H9 (cell line): ENCODE measurements at regions not wholly inside any gene's neighbourhood (a gene's known extent, or its start where the extent isn't known, plus 50 kb on each side); places are given as distances from the start of the nearest gene placed in this dataset.

Source experiments
- DNase-seq: peaks from one replicate; pipeline ENCODE4 v3.0.0-alpha.2; 2017
- H2AFZ ChIP-seq: one replicate; pipeline ENCODE4 v1.6.1; 2013; ENCODE audit warnings: mild to moderate bottlenecking, low read length, control low read depth, moderate library complexity
- H2AK5ac ChIP-seq: 2 replicates; pipeline ENCODE4 v1.6.1; 2013; ENCODE audit warnings: low read length, control low read depth, mixed read lengths; ENCODE audit not compliant: insufficient read length
- H2BK120ac ChIP-seq: one replicate; pipeline ENCODE4 v1.6.1; 2013; ENCODE audit warnings: low read depth, mild to moderate bottlenecking, low read length, control low read depth, inconsistent platforms; ENCODE audit not compliant: poor library complexity, severe bottlenecking
- H2BK12ac ChIP-seq: 2 replicates; pipeline ENCODE4 v1.6.1; 2013; ENCODE audit warnings: low read length, control low read depth, mixed read lengths, low read depth; ENCODE audit not compliant: insufficient read length
- H2BK15ac ChIP-seq: 2 replicates; pipeline ENCODE4 v1.6.1; 2013; ENCODE audit warnings: low read depth, low read length, control low read depth
- H2BK20ac ChIP-seq: one replicate; pipeline ENCODE4 v1.6.1; 2013; ENCODE audit warnings: low read depth, mild to moderate bottlenecking, low read length, control low read depth, inconsistent platforms; ENCODE audit not compliant: poor library complexity, severe bottlenecking
- H2BK5ac ChIP-seq: 2 replicates; pipeline ENCODE4 v1.6.1; 2013; ENCODE audit warnings: low read length, control low read depth, mixed read lengths; ENCODE audit not compliant: insufficient read length
- H3K14ac ChIP-seq: 2 replicates; pipeline ENCODE4 v1.6.1; 2013; ENCODE audit warnings: low read length, control low read depth; ENCODE audit not compliant: insufficient read depth
- H3K18ac ChIP-seq: 2 replicates; pipeline ENCODE4 v1.6.1; 2013; ENCODE audit warnings: low read depth, mild to moderate bottlenecking, mixed read lengths, low read length, control low read depth; ENCODE audit not compliant: insufficient read length
- H3K23ac ChIP-seq: 2 replicates; pipeline ENCODE4 v1.6.1; 2013; ENCODE audit warnings: low read length, control low read depth, mixed read lengths, low read depth; ENCODE audit not compliant: insufficient read length
- H3K23me2 ChIP-seq: 2 replicates; pipeline ENCODE4 v1.6.1; 2013; ENCODE audit warnings: low read depth, mild to moderate bottlenecking, mixed read lengths, low read length, control low read depth; ENCODE audit not compliant: insufficient read length, poor library complexity, severe bottlenecking
- H3K27ac ChIP-seq: 2 replicates; pipeline ENCODE4 v1.5.1; 2013; ENCODE audit warnings: low read length, control low read depth, mixed read lengths, low read depth; ENCODE audit not compliant: insufficient read length
- H3K27me3 ChIP-seq: 2 replicates; pipeline ENCODE4 v1.6.1; 2013; ENCODE audit warnings: low read length, control low read depth, inconsistent platforms; ENCODE audit not compliant: insufficient read depth
- H3K4ac ChIP-seq: 2 replicates; pipeline ENCODE4 v1.6.1; 2013; ENCODE audit warnings: low read depth, mild to moderate bottlenecking, control low read depth, inconsistent platforms, low read length, moderate library complexity
- H3K4me1 ChIP-seq: 2 replicates; pipeline ENCODE4 v1.6.1; 2013; ENCODE audit warnings: low read length, control low read depth, inconsistent platforms; ENCODE audit not compliant: insufficient read depth
- H3K4me2 ChIP-seq: 2 replicates; pipeline ENCODE4 v1.6.1; 2013; ENCODE audit warnings: low read length, control low read depth, mixed read lengths; ENCODE audit not compliant: insufficient read length, insufficient read depth
- H3K56ac ChIP-seq: 2 replicates; pipeline ENCODE4 v1.6.1; 2013; ENCODE audit warnings: low read depth, mild to moderate bottlenecking, mixed read lengths, low read length, control low read depth; ENCODE audit not compliant: insufficient read length
- H3K79me1 ChIP-seq: 2 replicates; pipeline ENCODE4 v1.6.1; 2013; ENCODE audit warnings: low read depth, mild to moderate bottlenecking, moderate library complexity, low read length, control low read depth, inconsistent platforms; ENCODE audit not compliant: insufficient read depth, poor library complexity, severe bottlenecking
- H3K79me2 ChIP-seq: 2 replicates; pipeline ENCODE4 v1.6.1; 2013; ENCODE audit warnings: low read length, control low read depth, inconsistent platforms; ENCODE audit not compliant: insufficient read depth
- H3K9ac ChIP-seq: 2 replicates; pipeline ENCODE4 v1.6.1; 2013; ENCODE audit warnings: low read length, control low read depth, mixed read lengths; ENCODE audit not compliant: insufficient read length; ENCODE audit errors: extremely low read depth
- H3K9me3 ChIP-seq: one replicate; pipeline ENCODE4 v1.6.1; 2013; ENCODE audit warnings: low read depth, low read length, inconsistent platforms; ENCODE audit not compliant: control insufficient read depth
- H3T11ph ChIP-seq: one replicate; pipeline ENCODE4 v1.6.1; 2013; ENCODE audit warnings: mild to moderate bottlenecking, low read length, control low read depth, inconsistent platforms
- H4K20me1 ChIP-seq: one replicate; pipeline ENCODE4 v1.6.1; 2013; ENCODE audit not compliant: control insufficient read depth, insufficient read length, insufficient read depth
- H4K5ac ChIP-seq: 2 replicates; pipeline ENCODE4 v1.6.1; 2013; ENCODE audit warnings: low read depth, mild to moderate bottlenecking, mixed read lengths, low read length, control low read depth; ENCODE audit not compliant: insufficient read length
- H4K8ac ChIP-seq: replicated peaks from 2 replicates; pipeline ENCODE4 v1.6.1; 2013; ENCODE audit warnings: low read length, control low read depth, mixed read lengths, low read depth; ENCODE audit not compliant: insufficient read length
- H4K91ac ChIP-seq: 2 replicates; pipeline ENCODE4 v1.6.1; 2013; ENCODE audit warnings: low read depth, mild to moderate bottlenecking, moderate library complexity, mixed read lengths, low read length, control low read depth; ENCODE audit not compliant: insufficient read length
- H3K27ac Mint-ChIP-seq, 3 experiments: 2 replicates in 2 of 3; 3 replicates in 1 of 3; pipeline ENCODE4 v1.8.0; 2020 to 2021; ENCODE audit warnings: mixed read lengths in 3 of 3, mild to moderate bottlenecking in 1 of 3, moderate library complexity in 1 of 3
- H3K27me3 Mint-ChIP-seq: 2 replicates; pipeline ENCODE4 v1.8.0; 2021; ENCODE audit warnings: low read depth, mild to moderate bottlenecking, moderate library complexity, mixed read lengths
- H3K36me3 Mint-ChIP-seq, 3 experiments: 2 replicates in 2 of 3; 3 replicates in 1 of 3; pipeline ENCODE4 v1.8.0; 2020 to 2021; ENCODE audit warnings: low read depth in 3 of 3, mixed read lengths in 3 of 3; ENCODE audit not compliant: insufficient read depth in 1 of 3
- H3K4me1 Mint-ChIP-seq, 2 experiments: 2 replicates each; pipeline ENCODE4 v1.8.0; 2020; ENCODE audit warnings: mixed read lengths in 2 of 2
- H3K4me3 Mint-ChIP-seq, 2 experiments: 2 replicates in 1 of 2; 3 replicates in 1 of 2; pipeline ENCODE4 v1.8.0; 2020 to 2021; ENCODE audit warnings: mild to moderate bottlenecking in 2 of 2, mixed read lengths in 2 of 2, moderate library complexity in 1 of 2
- H3K9me3 Mint-ChIP-seq, 2 experiments: 2 replicates in 1 of 2; 3 replicates in 1 of 2; pipeline ENCODE4 v1.8.0; 2020; ENCODE audit warnings: mild to moderate bottlenecking in 2 of 2, mixed read lengths in 2 of 2, moderate library complexity in 1 of 2
- WGBS: extraction: QIAGEN DNeasy Blood & Tissue Kit; methylation state at CpG from one replicate; pipeline ENCODE4 v1.1.7; 2013; ENCODE audit warnings: missing lambda C conversion rate, low lambda C conversion rate, mixed read lengths; ENCODE audit not compliant: insufficient read length; ENCODE audit errors: extremely low coverage; 5-methylcytosine and 5-hydroxymethylcytosine counted together
- TF ChIP-seq, protein P1 (sequence below): fragments of 200-600 bp; sonication (generic); conservative IDR thresholded peaks from 3 replicates; pipeline ENCODE4 v1.8.0; 2021; ENCODE audit warnings: antibody characterized with exemption, mild to moderate bottlenecking

DNA sequence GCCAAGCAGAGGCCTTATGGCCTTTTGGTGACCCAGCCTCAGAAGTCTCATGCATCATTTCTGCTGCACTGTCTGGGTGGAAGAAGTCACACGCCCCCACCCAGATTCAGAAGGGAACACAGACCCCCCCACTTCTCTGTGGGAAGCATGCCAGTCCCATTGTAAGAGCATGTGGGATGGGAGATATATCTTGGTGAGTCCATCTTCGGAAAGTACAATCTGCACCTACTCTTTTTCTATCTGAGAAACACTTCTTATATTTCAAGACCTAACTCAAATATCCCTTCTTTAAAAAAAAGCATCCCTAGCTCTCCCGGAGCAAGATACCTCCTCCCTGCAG is 159.6 kb upstream of the FGGY start:
- Histone ChIP-seq H3K27me3 (no peaks in the 10 kb centered on the region), H3K23me2 (no peaks in the 10 kb centered on the region), H2AFZ (no peak overlapping the region), H2BK5ac (no peak overlapping the region), H2AK5ac (no peak overlapping the region), H3K27ac (no peak overlapping the region), H3K14ac (no peak overlapping the region), H3K56ac (no peak overlapping the region), H3K9ac (no peak overlapping the region), H4K8ac (no peak overlapping the region), H3K4ac (no peak overlapping the region), H3K79me2 (no peaks in the 10 kb centered on the region), H3K23ac (no peak overlapping the region), H2BK15ac (no peak overlapping the region), H2BK120ac (no peak overlapping the region), H4K5ac (no peak overlapping the region), H3T11ph (no peak overlapping the region), H3K18ac (no peak overlapping the region), H3K4me1 (peaks cover 2% of the 10 kb centered on the region; the same call in 1 of the 2 replicates), H3K4me2 (no peak overlapping the region), H2BK20ac (no peak overlapping the region), H4K91ac (no peak overlapping the region), H4K20me1 (no peaks in the 10 kb centered on the region), H3K79me1 (no peaks in the 10 kb centered on the region), H3K9me3 (no peaks in the 10 kb centered on the region), H2BK12ac (no peak overlapping the region)
- TF ChIP-seq, protein P1, sequence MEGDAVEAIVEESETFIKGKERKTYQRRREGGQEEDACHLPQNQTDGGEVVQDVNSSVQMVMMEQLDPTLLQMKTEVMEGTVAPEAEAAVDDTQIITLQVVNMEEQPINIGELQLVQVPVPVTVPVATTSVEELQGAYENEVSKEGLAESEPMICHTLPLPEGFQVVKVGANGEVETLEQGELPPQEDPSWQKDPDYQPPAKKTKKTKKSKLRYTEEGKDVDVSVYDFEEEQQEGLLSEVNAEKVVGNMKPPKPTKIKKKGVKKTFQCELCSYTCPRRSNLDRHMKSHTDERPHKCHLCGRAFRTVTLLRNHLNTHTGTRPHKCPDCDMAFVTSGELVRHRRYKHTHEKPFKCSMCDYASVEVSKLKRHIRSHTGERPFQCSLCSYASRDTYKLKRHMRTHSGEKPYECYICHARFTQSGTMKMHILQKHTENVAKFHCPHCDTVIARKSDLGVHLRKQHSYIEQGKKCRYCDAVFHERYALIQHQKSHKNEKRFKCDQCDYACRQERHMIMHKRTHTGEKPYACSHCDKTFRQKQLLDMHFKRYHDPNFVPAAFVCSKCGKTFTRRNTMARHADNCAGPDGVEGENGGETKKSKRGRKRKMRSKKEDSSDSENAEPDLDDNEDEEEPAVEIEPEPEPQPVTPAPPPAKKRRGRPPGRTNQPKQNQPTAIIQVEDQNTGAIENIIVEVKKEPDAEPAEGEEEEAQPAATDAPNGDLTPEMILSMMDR, result no peak
- Mint-ChIP-seq H3K27ac (no peak overlapping the region), H3K4me3 (no peak overlapping the region), H3K9me3 (no peaks in the 10 kb centered on the region), H3K4me1 (peaks cover 10 to 20% of the 10 kb centered on the region in 2 experiments), H3K36me3 (no peaks in the 10 kb centered on the region), H3K27me3 (no peaks in the 10 kb centered on the region)
- no CpG with 5 or more reads among the region's 3 CpGs for WGBS
- no peak for DNase-seq
